Pancreas (tissue), 10 donors: ENCODE measurements at regions not wholly inside any gene's neighbourhood (a gene's known extent, or its start where the extent isn't known, plus 50 kb on each side); places are given as distances from the start of the nearest gene placed in this dataset.

Experiments
- ATAC-seq, 4 donors: fragments of 200-7000 bp; cut with Tn5 transposase; one replicate each; pipeline versions ENCODE4 v1.8.0 to v1.9.1; 2020; ENCODE audit warnings: mild to moderate bottlenecking in 4 of 4, moderate library complexity in 4 of 4
- DNase-seq, 6 donors: peaks; one replicate each; pipeline ENCODE4 v3.0.0-alpha.2; 2020
- FAIRE-seq: peaks from 2 replicates; lab custom pipeline; 2012; peaks lifted over from hg19 to GRCh38; lab: Jason Lieb, UNC
- H3K27ac ChIP-seq, 4 donors: fragments of 200-600 bp; sonication (generic); 1 replicate in 3 of 4; 2 replicates in 1 of 4; pipeline versions ENCODE4 v1.5.0 to v1.8.0; 2020
- H3K27me3 ChIP-seq, 4 donors: fragments of 200-600 bp; one replicate each; pipeline ENCODE4 v1.8.0; 2021
- H3K36me3 ChIP-seq, 3 donors: fragments of 200-600 bp; sonication (generic) in 1 of 3; one replicate each; pipeline versions ENCODE4 v1.5.0 to v1.8.0; 2020 to 2021
- H3K4me1 ChIP-seq, 3 donors: fragments of 200-600 bp; one replicate each; pipeline ENCODE4 v1.8.0; 2021
- H3K4me3 ChIP-seq, 4 donors: fragments of 200-600 bp; sonication (generic) in 2 of 4; one replicate each; pipeline versions ENCODE4 v1.5.0 to v1.8.0; 2020 to 2021
- H3K9me3 ChIP-seq, 4 donors: fragments of 200-600 bp; one replicate each; pipeline ENCODE4 v1.8.0; 2021
- WGBS, 2 donors: extraction: QIAGEN DNeasy Blood & Tissue Kit; methylation state at CpG; one replicate each; pipeline ENCODE4 v1.1.7; 2013; 5-methylcytosine and 5-hydroxymethylcytosine counted together
- intact Hi-C, 3 donors: fragments of 100-400 bp; cut with DNase I; formaldehyde crosslinking; loops; one replicate each; pipeline versions ENCODE4 v1.11.1 to v1.14.2; 2022
- TF ChIP-seq, protein P1 (sequence below), 4 donors: fragments of 200-600 bp; sonication (generic) in 3 of 4; IDR thresholded peaks; one replicate each; pipeline versions ENCODE4 v1.5.0 to v1.8.0; 2021; ENCODE audit warnings: antibody characterized with exemption in 4 of 4
- donor health status: healthy with polysubstance abuse.
- donor health status: DM: no; HTN: no; CAD: no; lungs with moderate emphysema.
- donor health status: DM: no; HTN: no; CAD: no.
- donor health status: control.
- donor health status: control.
- donor health status: Bipolar disorder and iron deficiency.
- donor health status: DM: yes; HTN: yes; CAD: no.
- donor health status: DM: no; HTN: no; CAD: no.
- donor health status: DM: no; HTN: no; CAD: no.
- donor health status: DM: yes; HTN: yes; CAD: no.

DNA sequence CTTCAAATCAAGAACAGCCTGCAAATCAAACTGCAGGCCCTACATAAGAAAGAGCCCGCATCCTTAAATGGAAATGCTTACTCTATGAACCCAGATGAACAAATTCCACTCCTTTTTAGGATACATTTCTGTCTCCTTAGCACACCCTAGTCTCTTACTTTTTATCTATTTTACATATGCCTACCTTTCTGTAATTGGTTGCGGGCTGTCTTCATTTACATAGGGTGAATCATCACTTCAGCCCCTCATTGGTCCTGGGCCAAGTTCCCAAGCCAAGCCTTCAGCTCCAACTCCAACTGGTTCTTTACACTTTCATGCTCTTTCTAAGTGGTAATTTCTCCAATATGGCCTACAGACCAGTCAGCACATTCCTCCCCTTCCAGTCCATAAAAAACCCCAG, 219.3 kb downstream of the TRAM1L1 start:
- ATAC-seq, result no peak

DNA sequence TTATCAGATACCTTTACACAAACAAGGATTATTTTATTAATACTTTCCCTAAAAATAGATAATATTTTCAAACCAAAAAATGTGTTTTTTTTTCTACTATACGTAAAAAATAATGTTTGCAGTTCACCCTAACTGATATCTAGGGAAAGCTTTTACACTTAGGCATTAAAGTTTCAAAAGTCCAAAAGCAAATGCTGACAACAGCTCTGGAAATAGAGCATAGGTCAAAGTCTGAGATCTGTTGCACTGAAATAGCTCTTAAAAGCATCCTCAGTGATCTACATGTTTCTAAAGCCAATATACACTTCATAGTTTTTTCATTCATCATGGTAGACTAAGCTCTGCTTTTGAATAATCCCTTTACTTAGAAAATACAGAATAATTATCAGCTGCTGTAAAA, 222.8 kb downstream of the TRAM1L1 start:
- FAIRE-seq, result no peak
- H3K4me1 ChIP-seq, result no peaks in the 10 kb centered on the region
- 44 to 54% methylated on average over 1 of the region's 1 CpG for WGBS, 2 donors
- no peak for ATAC-seq
- no peaks in the 10 kb centered on the region for H3K9me3 ChIP-seq
- H3K36me3 ChIP-seq, result no peaks in the 10 kb centered on the region
- no peaks in the 10 kb centered on the region for H3K27me3 ChIP-seq
- DNase-seq, result no peak
- H3K4me3 ChIP-seq, result no peak overlapping the region
- H3K27ac ChIP-seq, result no peak overlapping the region
- TF ChIP-seq, protein P1, sequence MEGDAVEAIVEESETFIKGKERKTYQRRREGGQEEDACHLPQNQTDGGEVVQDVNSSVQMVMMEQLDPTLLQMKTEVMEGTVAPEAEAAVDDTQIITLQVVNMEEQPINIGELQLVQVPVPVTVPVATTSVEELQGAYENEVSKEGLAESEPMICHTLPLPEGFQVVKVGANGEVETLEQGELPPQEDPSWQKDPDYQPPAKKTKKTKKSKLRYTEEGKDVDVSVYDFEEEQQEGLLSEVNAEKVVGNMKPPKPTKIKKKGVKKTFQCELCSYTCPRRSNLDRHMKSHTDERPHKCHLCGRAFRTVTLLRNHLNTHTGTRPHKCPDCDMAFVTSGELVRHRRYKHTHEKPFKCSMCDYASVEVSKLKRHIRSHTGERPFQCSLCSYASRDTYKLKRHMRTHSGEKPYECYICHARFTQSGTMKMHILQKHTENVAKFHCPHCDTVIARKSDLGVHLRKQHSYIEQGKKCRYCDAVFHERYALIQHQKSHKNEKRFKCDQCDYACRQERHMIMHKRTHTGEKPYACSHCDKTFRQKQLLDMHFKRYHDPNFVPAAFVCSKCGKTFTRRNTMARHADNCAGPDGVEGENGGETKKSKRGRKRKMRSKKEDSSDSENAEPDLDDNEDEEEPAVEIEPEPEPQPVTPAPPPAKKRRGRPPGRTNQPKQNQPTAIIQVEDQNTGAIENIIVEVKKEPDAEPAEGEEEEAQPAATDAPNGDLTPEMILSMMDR (IDR thresholded peaks at IDR 0.05), result no peak
- intact Hi-C loops, result no loop called here

More for the DNA sequence above, 219.3 kb downstream of the TRAM1L1 start:
- Histone ChIP-seq H3K4me1 (no peaks in the 10 kb centered on the region), H3K4me3 (no peak overlapping the region), H3K9me3 (no peaks in the 10 kb centered on the region), H3K36me3 (no peaks in the 10 kb centered on the region), H3K27ac (no peak overlapping the region), H3K27me3 (no peaks in the 10 kb centered on the region)
- WGBS, 2 donors, result 82 to 94% methylated on average over 2 of the region's 2 CpGs
- no peak for DNase-seq
- FAIRE-seq, result no peak
- intact Hi-C loops, result no loop called here
- TF ChIP-seq, protein P1 (IDR thresholded peaks at IDR 0.05), result no peak

DNA sequence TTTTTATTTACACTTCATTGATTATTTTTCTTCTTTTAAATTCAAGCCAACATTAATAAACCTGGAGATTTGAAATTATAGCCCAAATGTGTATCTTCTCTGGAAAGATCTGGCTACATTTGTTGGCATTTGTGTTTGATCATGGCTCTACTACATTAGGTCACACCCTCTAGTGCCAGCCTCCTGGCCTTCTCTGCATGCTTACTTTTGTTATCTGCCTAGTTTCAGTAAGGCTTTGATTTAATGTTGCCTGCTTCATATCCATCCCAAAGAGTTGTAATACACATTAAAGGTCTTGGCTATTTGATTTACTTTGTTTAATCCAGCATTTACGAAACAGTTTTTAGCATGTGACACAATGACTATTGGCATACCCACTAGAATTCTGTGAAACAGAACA, 224.5 kb downstream of the TRAM1L1 start:
- ATAC-seq (no peak), FAIRE-seq (no peak), DNase-seq (no peak)
- Histone ChIP-seq H3K27me3 (no peaks in the 10 kb centered on the region), H3K4me3 (no peak overlapping the region), H3K36me3 (no peaks in the 10 kb centered on the region), H3K27ac (no peak overlapping the region), H3K4me1 (no peaks in the 10 kb centered on the region), H3K9me3 (no peaks in the 10 kb centered on the region)
- 69 to 79% methylated on average over 1 of the region's 1 CpG for WGBS, 2 donors
- intact Hi-C loops, result no loop called here
- TF ChIP-seq, protein P1 (IDR thresholded peaks at IDR 0.05), result no peak

DNA sequence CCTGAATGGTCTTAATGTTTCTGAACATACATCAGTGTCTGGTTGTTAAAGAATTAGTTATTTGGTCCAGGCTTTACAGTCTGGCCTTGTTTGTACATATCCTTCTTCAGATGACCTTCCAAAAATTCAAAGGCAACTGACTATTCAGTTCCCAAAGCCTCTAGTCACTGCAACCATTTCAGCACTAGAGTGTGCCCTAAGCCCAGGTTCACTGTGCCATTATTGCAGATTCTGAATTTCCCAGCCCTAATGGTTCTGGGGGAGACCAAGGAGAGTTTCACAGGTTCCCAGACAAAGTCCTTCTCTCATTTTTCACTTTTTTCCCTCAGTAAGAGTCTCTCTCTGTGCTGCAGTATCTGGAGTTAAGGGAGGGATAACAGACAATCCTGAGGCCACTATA, 235.8 kb downstream of the TRAM1L1 start:
- no peak for ATAC-seq
- TF ChIP-seq, protein P1 (IDR thresholded peaks at IDR 0.05), result no peak
- Histone ChIP-seq H3K27me3 (no peaks in the 10 kb centered on the region), H3K4me3 (no peak overlapping the region), H3K36me3 (no peaks in the 10 kb centered on the region), H3K9me3 (no peaks in the 10 kb centered on the region), H3K27ac (no peak overlapping the region), H3K4me1 (no peaks in the 10 kb centered on the region)
- no peak for FAIRE-seq
- DNase-seq, result no peak
- intact Hi-C loops, result no loop called here

DNA sequence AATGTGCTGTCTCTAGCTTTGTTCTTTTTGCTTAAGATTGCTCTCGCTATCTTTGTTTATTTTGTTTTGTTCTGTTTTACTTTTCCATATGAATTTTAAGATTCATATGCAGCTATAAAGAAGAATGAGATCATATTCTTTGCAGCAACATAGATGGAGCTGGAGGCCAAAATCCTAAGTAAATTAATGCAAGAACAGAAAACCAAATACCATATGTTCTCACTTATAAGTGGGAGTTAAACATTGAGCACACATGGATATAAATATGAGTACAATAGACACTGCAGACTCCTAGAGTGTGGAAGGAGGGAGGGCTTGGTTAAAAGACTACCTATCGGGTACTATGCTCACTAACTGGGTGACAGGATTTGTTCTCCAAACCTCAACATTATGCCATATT, 237.8 kb downstream of the TRAM1L1 start:
- WGBS, 2 donors, result 70 to 81% methylated on average over 2 of the region's 2 CpGs
- H3K36me3 ChIP-seq, result no peaks in the 10 kb centered on the region
- no peaks in the 10 kb centered on the region for H3K9me3 ChIP-seq
- H3K4me3 ChIP-seq, result no peak overlapping the region
- H3K27me3 ChIP-seq, result no peaks in the 10 kb centered on the region
- TF ChIP-seq, protein P1 (IDR thresholded peaks at IDR 0.05), result no peak
- H3K4me1 ChIP-seq, result no peaks in the 10 kb centered on the region
- intact Hi-C loops, result no loop called here
- ATAC-seq (no peak), FAIRE-seq (no peak), DNase-seq (no peak)
- no peak overlapping the region for H3K27ac ChIP-seq
